ENCODE measurements at regions not wholly inside any gene's neighbourhood (a gene's known extent, or its start where the extent isn't known, plus 50 kb on each side); places are given as distances from the start of the nearest gene placed in this dataset.

DNA sequence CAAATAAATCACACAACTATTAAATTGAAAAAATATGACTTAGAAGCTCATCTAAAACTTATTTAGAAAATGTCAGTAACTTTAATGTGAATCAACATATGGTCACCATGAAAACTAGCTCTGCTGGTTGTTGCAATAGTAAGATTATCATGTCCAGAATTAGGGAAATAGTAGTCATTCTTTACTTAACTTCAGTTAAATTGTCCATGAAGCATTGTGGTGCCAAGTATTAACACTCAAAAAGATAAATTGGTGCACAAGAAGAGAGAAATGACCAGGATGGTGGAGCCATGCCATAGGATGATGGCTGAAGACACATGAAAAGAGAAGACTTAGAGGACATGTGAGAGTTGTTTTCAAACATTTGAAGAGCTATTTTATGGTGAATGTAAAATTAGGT lies 130.2 kb upstream of the PTGFR start:
- DNase-seq = no peak

DNA sequence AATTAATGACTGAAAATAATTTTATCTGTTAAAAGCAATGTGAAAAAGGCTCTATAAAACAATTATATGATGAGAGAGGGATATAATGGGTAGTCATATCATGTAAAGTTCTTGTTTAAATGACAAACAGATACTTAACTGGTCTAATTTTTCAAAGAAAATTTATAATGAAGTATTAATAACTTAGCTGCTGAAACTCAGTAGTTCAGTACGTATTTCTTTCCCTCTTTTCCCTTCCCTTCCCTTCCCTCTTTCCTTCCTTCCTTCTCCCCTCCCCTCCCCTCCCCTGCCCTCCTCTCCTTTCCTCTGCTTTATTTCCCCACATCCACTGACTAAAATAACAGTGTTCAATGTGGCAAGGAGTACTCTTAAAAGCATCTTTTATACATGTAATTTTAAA lies 123.1 kb upstream of the PTGFR start:
- no peak for DNase-seq

DNA sequence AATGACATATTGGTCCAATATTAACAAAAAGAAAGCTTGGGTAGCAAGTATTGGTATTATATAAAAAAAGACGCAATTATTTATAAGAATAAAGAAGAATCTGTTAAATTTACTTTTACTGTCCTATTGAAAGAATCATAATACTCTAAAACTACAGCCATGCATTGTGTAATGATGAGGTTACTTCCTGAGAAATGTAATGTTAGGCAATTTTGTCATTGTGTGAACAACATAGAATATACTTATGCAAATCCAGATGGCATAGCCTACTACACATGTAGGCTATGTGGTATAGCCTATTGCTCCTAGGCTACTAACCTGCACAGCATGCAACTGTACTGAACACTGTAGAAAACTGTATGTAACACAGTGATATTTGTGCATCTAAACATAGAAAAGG lies 121.2 kb upstream of the PTGFR start:
- no peak for DNase-seq

DNA sequence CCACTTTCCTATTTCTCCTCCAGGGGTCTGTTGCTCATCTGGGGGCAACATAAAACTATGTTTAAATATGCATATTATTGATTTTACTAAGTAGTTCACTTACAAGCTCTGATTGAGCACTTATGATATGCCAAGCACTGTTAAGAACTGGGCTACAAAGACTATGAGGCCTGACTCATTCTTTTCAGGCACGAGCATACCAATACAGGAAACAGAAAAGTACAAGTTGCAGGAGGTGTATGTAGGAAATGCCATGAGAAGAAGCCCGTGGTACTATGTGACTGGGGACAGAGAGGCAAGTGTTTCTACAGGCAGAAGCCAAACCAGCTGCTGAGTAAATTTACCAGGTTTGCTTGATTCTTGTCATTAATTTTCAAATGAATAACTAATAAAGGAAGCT lies 120.4 kb upstream of the PTGFR start:
- peak; percentile 47 for DNase-seq

DNA sequence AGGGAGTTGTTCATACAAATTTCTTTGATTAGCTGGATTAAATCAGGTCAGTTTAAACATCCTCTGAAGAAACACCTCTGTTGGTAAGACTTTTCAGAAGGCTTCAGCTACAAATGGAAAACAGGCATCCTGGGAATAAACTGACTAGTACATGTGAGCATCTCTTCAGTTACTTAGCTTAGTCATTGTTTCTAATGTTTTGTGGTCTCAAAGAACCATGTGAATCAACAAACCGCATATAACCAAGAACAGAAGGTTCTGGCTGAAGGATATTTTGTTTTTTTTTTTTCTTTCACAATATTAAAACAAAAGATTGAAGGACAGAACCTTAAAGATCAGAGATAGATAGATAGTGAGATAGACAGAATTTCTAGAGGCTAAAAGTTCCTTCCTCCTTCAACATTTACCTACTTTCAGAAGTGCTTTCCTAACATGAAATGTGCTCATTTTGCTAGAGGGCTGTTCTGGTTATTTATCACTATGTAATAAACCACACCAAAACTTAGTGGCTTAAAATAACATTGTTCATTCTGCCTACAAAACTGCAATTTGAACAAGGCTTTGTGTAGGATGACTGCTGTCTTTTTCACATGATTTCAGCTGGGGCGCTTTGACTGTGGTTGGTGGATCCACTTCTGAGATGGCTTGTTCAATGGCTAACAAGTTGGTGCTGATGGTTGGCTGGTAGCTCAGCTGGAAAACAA lies 119.8 kb upstream of the PTGFR start:
- DNase-seq = peak; percentile 47

DNA sequence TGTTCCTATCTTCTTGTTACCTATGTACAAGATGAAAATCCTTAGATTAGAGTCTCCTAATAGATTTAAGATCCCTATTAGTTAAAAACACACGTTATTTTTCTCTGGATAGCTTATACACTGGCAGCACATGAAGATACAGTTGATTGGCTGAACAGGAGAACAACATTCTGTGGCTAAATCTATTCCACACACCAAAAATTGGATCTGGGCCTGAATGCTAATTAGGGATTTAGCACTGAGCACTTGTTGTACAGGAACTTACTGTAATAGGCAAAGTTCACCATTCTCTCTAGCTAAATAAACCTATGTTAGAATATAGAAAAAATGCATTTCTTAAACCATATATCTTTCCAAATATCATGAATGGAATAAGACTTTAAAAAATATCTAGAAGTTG lies 117.1 kb upstream of the PTGFR start:
- DNase-seq = no peak

DNA sequence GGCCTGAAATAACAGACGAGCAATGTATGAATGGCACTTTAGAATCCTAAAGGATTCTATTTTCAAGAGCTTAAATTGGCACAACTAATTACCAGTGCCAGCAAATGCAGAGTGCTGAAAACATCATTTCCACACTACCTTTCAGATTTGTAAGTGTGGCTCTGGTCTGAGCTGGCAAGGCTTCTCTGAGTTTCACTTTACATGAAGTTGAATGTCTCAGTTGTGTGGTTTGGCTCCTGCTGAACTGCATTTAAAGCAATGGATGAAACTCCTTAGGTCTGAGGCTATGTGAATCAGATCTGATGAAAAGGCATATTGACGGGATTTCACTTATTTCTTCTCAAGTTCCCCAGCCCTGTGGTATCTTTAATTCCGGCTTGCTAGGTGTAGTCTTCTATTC lies 114.8 kb upstream of the PTGFR start:
- DNase-seq = peak; percentile 59

DNA sequence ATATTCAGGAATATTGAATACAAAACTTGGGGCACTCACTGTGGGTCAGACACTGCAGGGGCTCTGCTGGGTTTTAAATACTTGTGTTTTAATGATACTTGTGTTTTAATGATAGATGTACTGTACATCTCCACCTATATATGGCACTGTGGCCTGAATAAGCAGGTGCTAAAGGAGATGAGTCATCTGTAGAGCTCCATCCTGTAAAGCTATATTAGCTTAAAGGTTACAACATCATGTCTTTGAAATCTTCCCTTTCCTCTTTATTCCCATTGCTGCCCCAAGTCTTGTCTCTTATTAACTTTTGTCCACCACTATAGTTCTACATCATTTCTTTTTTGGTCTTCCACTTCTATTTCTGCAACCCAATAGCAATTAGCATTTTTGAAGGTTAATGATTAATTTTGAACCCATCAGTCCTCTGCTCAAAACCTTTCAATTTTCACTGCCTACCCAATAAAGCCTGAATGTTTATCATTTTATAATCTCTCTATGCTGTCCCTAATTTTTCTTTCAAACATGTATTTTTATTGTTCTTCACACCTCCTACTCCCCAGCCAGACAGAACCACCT lies 113.3 kb upstream of the PTGFR start:
- DNase-seq = no peak

DNA sequence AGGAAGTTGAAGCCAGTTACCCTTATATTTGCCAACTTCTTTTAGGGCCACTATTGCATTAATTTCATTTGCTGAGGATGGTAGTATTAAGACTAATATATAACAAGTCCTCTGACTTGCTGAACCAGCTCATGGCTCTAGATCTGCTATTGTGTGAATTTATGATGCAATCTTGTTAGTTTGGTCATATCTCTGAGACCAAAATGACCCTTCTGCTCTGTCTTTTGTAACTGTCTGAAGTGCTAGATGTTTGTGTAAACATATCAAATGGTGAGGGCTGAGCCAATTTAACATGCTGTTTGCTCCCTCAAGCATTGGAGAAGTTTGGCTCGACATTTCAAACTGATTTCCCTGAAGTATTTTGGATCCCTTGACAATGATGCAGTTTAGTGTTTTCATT lies 106.9 kb upstream of the PTGFR start:
- no peak for DNase-seq

DNA sequence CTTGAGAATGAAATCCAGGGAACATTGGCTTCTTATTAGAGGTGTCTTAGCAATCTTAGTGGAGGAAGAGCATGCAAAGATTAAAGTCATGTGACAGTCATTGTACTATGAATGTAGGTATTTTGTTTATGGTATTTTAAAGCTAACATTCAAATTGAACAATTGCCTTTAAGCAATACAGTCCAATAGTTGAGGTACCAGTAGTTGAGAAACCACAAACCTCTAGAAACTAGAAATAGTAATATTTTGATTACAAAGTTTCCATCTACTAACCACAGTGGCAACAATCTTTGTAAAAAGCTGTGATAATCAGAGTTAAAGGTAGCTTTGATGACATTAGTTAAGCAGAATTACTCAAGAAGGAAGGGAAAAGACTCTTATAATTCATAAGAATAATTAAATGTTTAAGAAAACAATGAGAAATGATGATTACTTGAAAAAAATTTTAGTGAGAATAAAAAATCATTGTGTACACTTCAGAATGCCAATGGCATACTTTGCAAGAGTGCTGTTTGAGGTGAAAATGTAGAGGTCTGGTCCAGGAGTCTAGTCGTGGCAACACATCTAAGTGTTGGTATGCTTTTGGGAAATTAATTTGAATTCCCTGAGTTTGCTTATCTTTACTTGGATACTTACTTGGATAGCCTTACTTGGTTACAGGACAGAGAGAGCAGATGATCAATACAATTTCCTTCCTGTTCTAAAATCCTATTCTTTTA lies 104.9 kb upstream of the PTGFR start:
- no peak for DNase-seq

DNA sequence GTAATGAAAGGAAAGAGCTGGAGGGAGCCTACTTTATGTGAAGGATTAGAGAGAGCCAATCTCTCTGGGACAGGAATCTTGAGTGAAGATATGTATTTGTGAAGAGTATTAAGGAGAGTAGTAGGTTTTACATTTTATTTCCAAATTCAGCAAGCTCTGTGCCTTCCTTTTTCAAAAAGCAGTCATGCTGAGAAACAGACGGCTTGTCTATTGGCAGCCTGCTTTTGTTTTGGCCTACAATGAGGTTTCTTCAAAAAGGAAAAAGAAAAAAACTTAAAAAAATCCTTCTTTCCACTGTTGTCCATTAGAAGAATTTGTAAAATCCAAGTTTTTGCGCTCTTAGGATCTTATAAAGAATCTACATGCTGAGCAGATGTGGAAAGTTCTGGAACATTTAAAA lies 103.6 kb upstream of the PTGFR start:
- DNase-seq = no peak

DNA sequence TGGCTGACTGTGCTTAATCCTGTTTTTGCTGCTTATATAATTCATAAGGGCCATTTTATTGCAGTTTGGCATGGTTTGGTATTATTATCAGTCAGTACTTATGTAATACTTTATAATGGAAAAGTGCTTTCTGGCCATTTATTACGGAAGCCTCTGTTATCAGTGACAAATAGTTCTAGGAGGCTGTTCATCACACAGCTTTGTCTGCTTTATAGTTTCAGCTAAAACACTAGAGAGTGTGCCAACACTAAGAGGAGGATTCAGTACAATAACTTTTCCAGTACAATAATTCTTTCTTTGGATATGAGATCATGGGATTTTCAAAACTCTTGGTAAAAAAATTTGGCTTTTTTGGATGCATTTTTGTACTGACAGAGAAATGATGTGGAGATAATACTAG lies 102.9 kb upstream of the PTGFR start:
- DNase-seq = peak; percentile 40

DNA sequence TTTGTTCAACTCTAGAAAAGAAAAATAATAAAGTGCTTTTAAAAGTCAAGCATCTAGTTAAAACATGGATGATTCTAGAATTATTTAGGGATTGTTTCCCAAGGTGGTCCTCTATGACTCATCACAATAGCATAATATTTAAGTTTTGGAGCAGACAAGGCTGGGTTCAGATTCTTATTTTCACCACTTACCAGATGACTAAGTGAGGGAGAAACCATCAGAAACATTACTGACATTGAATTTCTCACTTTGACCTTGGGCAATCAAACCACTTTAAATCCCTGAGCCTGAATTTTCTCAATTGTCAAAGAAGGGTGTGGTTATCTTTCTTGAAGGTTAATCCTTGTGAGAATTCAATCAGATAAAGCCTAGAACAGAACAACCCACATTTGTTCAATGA lies 102.5 kb upstream of the PTGFR start:
- peak; percentile 29 for DNase-seq

DNA sequence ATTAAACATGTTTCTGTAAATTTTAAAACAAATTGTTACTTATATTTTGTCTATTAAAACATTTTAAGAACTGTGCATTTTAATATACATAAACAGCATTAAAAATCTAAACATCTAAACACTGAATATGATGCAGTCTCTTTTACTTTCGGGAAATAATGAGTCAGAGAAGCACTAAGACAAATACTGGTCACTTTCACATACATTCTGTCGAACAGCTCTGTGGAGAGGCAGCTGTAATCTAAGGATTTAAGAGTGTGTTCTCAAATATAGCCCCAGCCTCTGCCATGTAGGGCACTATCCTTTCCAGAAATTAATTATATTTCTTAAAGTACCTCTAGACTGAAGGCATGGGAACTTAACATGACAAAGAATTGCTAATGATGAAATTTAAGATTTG lies 89.6 kb upstream of the PTGFR start:
- no peak for DNase-seq

DNA sequence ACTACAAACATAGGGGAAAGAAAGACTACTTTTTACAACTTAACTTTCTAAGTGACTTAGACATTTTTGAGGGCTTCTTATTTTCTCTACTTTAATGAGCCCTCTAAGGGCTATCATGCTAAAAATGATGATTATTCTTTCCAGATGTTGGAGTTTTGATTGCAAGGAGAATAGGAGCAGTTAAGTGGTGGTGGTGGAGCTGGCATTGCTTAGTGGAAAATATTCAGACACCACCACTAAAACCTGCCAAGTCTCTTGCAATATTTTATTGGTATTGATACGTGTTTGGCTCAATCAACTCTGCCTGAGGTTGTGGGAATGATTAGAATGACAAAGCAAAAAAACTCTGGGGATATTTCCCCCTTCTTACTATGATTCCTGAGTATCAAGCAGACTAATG lies 82.6 kb upstream of the PTGFR start:
- peak; percentile 82 for DNase-seq

DNA sequence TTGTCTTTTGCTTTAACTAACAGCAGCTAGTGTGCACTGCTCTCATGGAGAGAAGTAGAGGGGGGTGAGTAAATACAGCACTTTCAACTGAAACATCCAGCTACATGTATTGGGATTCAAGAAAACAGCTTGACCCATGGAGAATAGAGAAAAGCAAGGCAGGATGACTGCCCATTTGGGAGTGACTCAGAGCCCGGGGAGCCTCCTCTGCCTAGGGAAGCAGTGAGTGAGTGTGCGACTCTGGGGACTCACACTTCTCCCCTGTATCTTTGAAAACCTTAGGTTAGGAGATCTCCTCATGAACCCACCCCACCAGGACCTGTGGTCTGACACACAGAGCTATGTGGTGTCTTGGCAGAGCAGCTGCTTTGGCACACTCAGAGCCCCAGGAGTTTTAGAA lies 82.0 kb upstream of the PTGFR start:
- peak; percentile 47 for DNase-seq

DNA sequence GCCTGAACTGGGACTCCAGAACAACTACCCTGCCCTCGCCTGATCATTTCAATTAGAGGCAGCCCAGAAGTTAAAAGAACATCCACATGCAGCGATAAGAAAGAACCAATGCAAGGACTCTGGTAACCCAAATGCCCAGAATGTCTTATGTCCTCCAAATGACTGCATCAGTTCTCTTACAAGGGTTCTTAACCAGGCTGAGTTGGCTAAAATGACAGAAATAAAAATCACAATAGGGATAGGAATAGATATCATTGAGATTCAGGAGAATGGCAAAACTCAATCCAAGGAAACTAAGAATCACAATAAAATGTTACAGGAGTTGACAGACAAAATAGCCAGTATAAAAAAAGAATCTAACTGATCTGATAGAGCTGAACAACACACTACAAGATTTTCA lies 80.1 kb upstream of the PTGFR start:
- DNase-seq = no peak

DNA sequence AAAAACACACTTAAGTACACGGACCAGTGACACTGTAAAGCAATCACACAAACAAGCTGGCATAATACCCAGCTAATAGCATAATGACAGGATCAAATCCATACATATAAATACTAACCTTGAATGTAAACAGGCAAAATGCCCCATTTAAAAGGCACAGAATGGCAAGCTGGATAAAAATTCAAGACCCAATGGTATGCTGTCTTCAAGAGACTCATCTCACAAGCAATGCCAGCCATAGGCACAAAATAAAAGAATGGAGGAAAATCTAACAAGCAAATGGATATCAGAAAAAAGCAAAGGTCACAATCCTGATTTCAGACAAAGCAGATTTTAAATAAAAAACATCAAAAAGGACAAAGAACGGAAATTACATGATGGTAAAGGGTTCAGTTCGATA lies 79.1 kb upstream of the PTGFR start:
- DNase-seq = no peak

DNA sequence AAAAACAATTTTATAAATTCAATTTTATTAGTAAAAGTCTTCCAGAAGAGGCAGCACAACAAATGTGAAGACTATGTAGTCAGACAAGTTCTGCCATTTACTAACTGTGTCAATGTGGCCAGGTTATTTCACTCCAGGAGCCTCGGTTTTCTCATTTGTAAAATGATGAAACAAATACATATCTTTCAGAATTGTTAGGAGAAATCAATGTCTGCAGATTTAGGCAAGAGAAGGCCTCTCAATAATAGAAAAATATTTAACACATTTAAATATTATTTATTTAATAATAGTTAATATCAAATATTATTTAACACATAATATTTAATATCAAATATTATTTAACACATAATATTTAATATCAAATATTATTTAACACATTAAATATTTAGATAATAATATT lies 75.6 kb upstream of the PTGFR start:
- no peak for DNase-seq

DNA sequence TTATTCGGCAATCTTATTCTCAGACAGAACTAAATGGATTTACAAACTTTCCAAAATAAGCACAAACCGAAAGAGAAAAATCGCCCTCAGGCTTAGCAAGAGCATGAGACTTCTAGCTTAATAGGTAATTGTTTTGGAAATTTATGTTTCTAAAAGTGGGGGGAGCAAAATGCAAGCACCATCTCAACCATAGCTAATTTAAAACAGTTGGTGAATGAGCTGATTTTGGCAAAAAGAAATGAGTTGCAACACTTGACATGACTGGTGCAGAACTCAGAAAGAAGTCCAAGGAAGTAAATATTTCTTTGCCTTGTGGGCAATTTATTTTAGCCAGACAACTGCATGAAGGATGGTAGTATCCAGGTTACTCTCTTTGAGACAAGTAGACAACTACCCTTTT lies 71.5 kb upstream of the PTGFR start:
- peak; percentile 90 for DNase-seq

DNA sequence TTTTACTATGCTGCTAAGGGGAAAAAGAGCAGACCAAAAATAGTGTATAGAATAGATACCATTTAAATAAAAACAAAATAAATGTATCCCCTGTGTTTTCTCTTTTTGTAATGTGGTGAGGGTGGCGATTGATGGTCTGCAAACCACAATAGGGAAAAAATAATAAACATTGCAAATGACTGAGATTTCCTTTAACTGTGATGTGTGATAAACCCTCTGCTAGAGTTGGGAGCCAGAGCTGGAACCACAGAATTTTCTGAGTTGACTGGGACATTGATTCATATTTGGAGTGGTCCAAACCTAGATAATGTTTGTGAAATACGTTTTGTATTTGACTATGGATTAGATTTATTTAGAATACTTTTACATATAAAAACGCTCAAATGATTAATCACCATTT lies 70.6 kb upstream of the PTGFR start:
- DNase-seq = peak; percentile 40

DNA sequence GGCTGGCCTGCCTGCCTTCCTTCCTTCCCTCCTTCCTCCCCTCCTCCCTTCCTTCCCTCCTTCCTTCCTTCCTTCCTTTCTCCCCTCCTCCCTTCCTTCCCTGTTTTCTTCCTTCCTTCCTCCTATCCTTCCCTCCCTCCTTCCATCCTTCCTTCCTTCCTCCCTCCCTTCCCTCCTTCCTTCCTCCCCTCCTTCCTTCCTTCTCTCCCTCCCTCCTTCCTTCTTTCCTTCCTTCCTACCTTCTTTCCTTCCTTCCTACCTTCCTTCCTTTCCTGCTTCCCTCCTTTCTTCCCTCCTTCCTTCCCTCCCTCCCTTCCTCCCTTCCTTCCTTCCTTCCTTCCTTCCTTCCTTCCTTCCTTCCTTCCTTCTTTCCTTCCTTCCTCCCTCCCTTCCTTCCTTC lies 70.1 kb upstream of the PTGFR start:
- no peak for DNase-seq

DNA sequence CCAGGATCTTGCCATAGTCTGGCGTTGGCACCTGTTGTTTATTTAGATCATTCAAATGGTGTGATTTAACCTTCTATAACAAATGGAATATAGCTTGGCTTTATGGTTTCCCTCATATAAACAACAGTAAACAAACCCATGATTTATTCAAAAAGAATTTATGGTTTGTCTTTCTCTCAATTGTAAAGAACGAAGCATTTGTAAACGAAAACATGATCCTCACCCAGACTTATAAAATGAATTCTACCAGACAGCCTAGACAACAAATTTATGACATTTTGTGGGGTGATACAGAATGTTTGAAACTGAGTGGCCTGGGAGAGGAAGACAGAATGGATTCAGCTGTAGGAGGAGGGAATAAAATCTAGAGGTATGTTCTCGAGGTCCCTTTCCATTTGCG lies 66.1 kb upstream of the PTGFR start:
- DNase-seq = no peak

DNA sequence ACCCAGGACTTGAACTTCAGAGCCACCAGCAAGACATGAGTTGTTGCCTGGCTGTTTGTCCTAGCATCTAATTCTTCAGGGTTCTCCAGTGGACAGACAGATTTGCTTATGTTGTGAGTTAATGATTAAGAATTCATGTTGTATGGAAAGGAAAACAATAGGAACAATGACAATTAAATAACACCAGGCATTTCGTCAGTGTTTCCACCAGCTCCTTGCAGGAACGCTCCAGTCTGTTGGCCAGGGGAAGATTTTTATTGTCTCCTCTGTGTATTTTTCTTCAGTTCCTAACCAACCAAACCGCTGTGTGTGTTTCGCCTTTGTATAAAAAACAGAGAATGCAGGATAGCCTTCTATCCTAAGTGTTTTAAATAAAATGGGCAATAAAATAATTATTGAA lies 64.4 kb upstream of the PTGFR start:
- no peak for DNase-seq

Measured in fibroblast of skin of abdomen (primary cell).